ENCODE measurements at regions not wholly inside any gene's neighbourhood (a gene's known extent, or its start where the extent isn't known, plus 50 kb on each side); places are given as distances from the start of the nearest gene placed in this dataset.

DNA sequence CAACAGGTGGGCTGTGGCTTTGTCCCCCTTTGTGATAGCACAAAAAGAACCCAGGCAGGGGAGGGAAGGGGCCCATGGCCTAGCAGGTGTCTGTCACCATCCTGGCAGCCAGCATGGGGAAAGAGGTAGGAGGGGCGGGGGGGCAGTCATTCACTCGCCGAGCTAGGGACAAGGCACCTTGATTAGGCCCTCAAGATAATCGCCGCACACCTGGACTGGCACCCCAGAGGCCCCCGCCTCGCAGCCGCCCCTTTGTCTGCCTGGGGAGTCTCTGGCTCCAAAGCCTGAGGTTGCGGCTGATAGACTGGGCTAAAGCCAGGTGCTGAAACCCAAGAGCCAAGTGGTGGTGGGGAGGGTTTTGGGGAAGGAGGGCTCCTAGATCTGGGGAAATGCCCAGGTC lies 151.2 kb upstream of the PCBD1 start:
- no peak for TF ChIP-seq EZH2 (IDR thresholded peaks at IDR 0.05; ENCODE audit: insufficient read depth, poor library complexity, severe bottlenecking)
- no peak for TF ChIP-seq EZH2phosphoT487 (IDR thresholded peaks at IDR 0.05; ENCODE audit: insufficient read depth, low read depth)
